CD4-positive, alpha-beta T cell (primary cell): ENCODE measurements at regions not wholly inside any gene's neighbourhood (a gene's known extent, or its start where the extent isn't known, plus 50 kb on each side); places are given as distances from the start of the nearest gene placed in this dataset.

ENCODE experiments used
- ATAC-seq: fragments of 200-7000 bp; cut with Tn5 transposase; one replicate; pipeline ENCODE4 v1.10.0; 2022; ENCODE audit warnings: mild to moderate bottlenecking; ENCODE audit not compliant: poor library complexity
- CTCF ChIA-PET: fragments of 350-600 bp; sonication (Branson Sonifier 250); formaldehyde crosslinking; loops from one replicate; lab custom pipeline; 2021; ENCODE audit warnings: antibody characterized with exemption, inconsistent platforms; lab: Charles Lee
- POLR2A ChIA-PET: fragments of 350-600 bp; sonication (Branson Sonifier 250); formaldehyde crosslinking; loops from one replicate; lab custom pipeline; 2021; ENCODE audit warnings: antibody characterized with exemption, inconsistent platforms; lab: Charles Lee
- DNase-seq, 14 experiments: peaks; one replicate each; pipeline ENCODE4 v3.0.0-alpha.2; 2013 to 2020; ENCODE audit warnings: mixed read lengths in 2 of 14
- H3K27ac ChIP-seq, 2 donors: one replicate each; pipeline versions ENCODE4 v1.5.1 to v1.7.0; 2013; ENCODE audit warnings: low read length in 2 of 2, low read depth in 1 of 2, mild to moderate bottlenecking in 1 of 2
- H3K27me3 ChIP-seq, 2 experiments: 1 replicate in 1 of 2; 2 replicates in 1 of 2; pipeline versions ENCODE4 v1.6.1 to v1.7.0; 2013; ENCODE audit warnings: low read length in 2 of 2, control low read depth in 1 of 2, mild to moderate bottlenecking in 1 of 2, moderate library complexity in 1 of 2; ENCODE audit not compliant: insufficient read depth in 2 of 2, control insufficient read depth in 1 of 2
- H3K36me3 ChIP-seq: one replicate; pipeline ENCODE4 v1.6.1; 2013; ENCODE audit warnings: low read length, control low read depth; ENCODE audit not compliant: insufficient read depth
- H3K4me1 ChIP-seq: one replicate; pipeline ENCODE4 v1.6.1; 2013; ENCODE audit warnings: low read length, control low read depth; ENCODE audit not compliant: insufficient read depth
- H3K4me3 ChIP-seq: one replicate; pipeline ENCODE4 v1.5.1; 2013; ENCODE audit warnings: mild to moderate bottlenecking, low read length, moderate library complexity
- H3K9me3 ChIP-seq, 2 experiments: 1 replicate in 1 of 2; 2 replicates in 1 of 2; pipeline versions ENCODE4 v1.6.1 to v1.7.0; 2013; ENCODE audit warnings: low read length in 2 of 2, mild to moderate bottlenecking in 2 of 2, control low read depth in 1 of 2, moderate library complexity in 1 of 2; ENCODE audit not compliant: control insufficient read depth in 1 of 2, insufficient read depth in 1 of 2
- H3K27ac Mint-ChIP-seq: one replicate; pipeline ENCODE4 v1.8.0; 2020; ENCODE audit warnings: mixed read lengths
- H3K27me3 Mint-ChIP-seq: one replicate; pipeline ENCODE4 v1.8.0; 2021; ENCODE audit warnings: mixed read lengths
- H3K36me3 Mint-ChIP-seq: one replicate; pipeline ENCODE4 v1.8.0; 2021; ENCODE audit warnings: low read depth, mixed read lengths
- H3K4me1 Mint-ChIP-seq: one replicate; pipeline ENCODE4 v1.8.0; 2021; ENCODE audit warnings: low read depth, mixed read lengths
- H3K4me3 Mint-ChIP-seq: one replicate; pipeline ENCODE4 v1.8.0; 2020; ENCODE audit warnings: mild to moderate bottlenecking, mixed read lengths
- H3K9me3 Mint-ChIP-seq: one replicate; pipeline ENCODE4 v1.8.0; 2020; ENCODE audit warnings: mixed read lengths
- CTCF ChIP-seq: fragments of 200-600 bp; IDR thresholded peaks from one replicate; pipeline ENCODE4 v1.8.0; 2022; ENCODE audit warnings: antibody characterized with exemption, mild to moderate bottlenecking
- intact Hi-C, 2 experiments: fragments of 100-400 bp; cut with DNase I in 1 of 2; cut with micrococcal nuclease in 1 of 2; formaldehyde crosslinking; loops; one replicate each; pipeline versions ENCODE4 v1.15.1 to v1.9.0; 2023 to 2025; cut with DNase I, micrococcal nuclease

GRCh38 chr9:78848061-78848460 is 551.1 kb downstream of the PSAT1 start:
- Histone ChIP-seq H3K27ac (no peak overlapping the region), H3K36me3 (no peaks in the 10 kb centered on the region), H3K4me1 (no peaks in the 10 kb centered on the region), H3K9me3 (no peaks in the 10 kb centered on the region), H3K4me3 (no peak overlapping the region), H3K27me3 (no peaks in the 10 kb centered on the region)
- Mint-ChIP-seq H3K36me3 (no peaks in the 10 kb centered on the region), H3K4me1 (no peaks in the 10 kb centered on the region), H3K27me3 (no peaks in the 10 kb centered on the region), H3K4me3 (no peak overlapping the region), H3K27ac (no peak overlapping the region), H3K9me3 (peaks cover 14% of the 10 kb centered on the region)
- ChIA-PET POLR2A (no interaction called here), CTCF (no interaction called here)
- intact Hi-C loops, result no loop called here
- no peak for ATAC-seq
- TF ChIP-seq CTCF, result no peak
- no peak for DNase-seq

- ATAC-seq, result no peak
- Mint-ChIP-seq H3K9me3 (no peaks in the 10 kb centered on the region), H3K4me1 (no peaks in the 10 kb centered on the region), H3K27me3 (no peaks in the 10 kb centered on the region), H3K4me3 (no peak overlapping the region), H3K36me3 (no peaks in the 10 kb centered on the region), H3K27ac (no peak overlapping the region)
- DNase-seq, result no peak
- Histone ChIP-seq H3K27ac (no peak overlapping the region), H3K4me3 (no peak overlapping the region), H3K27me3 (no peaks in the 10 kb centered on the region), H3K36me3 (no peaks in the 10 kb centered on the region), H3K4me1 (no peaks in the 10 kb centered on the region), H3K9me3 (peaks cover 0 to 10% of the 10 kb centered on the region in 2 experiments)
- CTCF ChIA-PET, result no interaction called here
- POLR2A ChIA-PET, result no interaction called here
- no peak for TF ChIP-seq CTCF
- intact Hi-C loops, result no loop called here
Observed at GRCh38 chr9:78856144-78856543, 559.2 kb downstream of the PSAT1 start.

GRCh38 chr9:78856781-78857180 is 559.9 kb downstream of the PSAT1 start:
- Histone ChIP-seq H3K27me3 (no peaks in the 10 kb centered on the region), H3K27ac (no peak overlapping the region), H3K4me1 (no peaks in the 10 kb centered on the region), H3K36me3 (no peaks in the 10 kb centered on the region), H3K9me3 (peaks cover 0 to 10% of the 10 kb centered on the region in 2 experiments), H3K4me3 (no peak overlapping the region)
- no peak for DNase-seq
- H3K36me3 Mint-ChIP-seq, result no peaks in the 10 kb centered on the region
- ChIA-PET CTCF (no interaction called here), POLR2A (no interaction called here)
- ATAC-seq, result no peak
- H3K4me1 Mint-ChIP-seq, result no peaks in the 10 kb centered on the region
- no peak overlapping the region for H3K27ac Mint-ChIP-seq
- no peaks in the 10 kb centered on the region for H3K27me3 Mint-ChIP-seq
- no peak overlapping the region for H3K4me3 Mint-ChIP-seq
- no peak for TF ChIP-seq CTCF
- intact Hi-C loops, result no loop called here
- no peaks in the 10 kb centered on the region for H3K9me3 Mint-ChIP-seq
